Calu3 (cell line): ENCODE measurements at regions not wholly inside any gene's neighbourhood (a gene's known extent, or its start where the extent isn't known, plus 50 kb on each side); places are given as distances from the start of the nearest gene placed in this dataset.

ENCODE experiments used
- BruUV-seq: library from RNA; stranded (reverse); fragments of 400-500 nt; replicated peaks from 2 replicates; lab custom pipeline; 2021; lab: Mats Ljungman, UMichigan
- CTCF ChIA-PET: fragments of 300-600 bp; sonication (Branson Sonifier 250); formaldehyde crosslinking; loops from one replicate; lab custom pipeline; 2022; ENCODE audit warnings: antibody characterized with exemption; lab: Charles Lee
- DNase-seq: peaks from one replicate; pipeline ENCODE4 v3.0.0; 2022
- H3K27ac Mint-ChIP-seq: one replicate; pipeline ENCODE4 v1.8.0; 2022; ENCODE audit warnings: mixed read lengths; ENCODE audit not compliant: unreplicated experiment
- H3K27me3 Mint-ChIP-seq: one replicate; pipeline ENCODE4 v1.8.0; 2022; ENCODE audit warnings: mixed read lengths; ENCODE audit not compliant: unreplicated experiment
- H3K36me3 Mint-ChIP-seq: one replicate; pipeline ENCODE4 v1.8.0; 2022; ENCODE audit warnings: mild to moderate bottlenecking, moderate library complexity, mixed read lengths; ENCODE audit not compliant: insufficient read depth, unreplicated experiment
- H3K4me1 Mint-ChIP-seq: one replicate; pipeline ENCODE4 v1.8.0; 2022; ENCODE audit warnings: mild to moderate bottlenecking, low read depth, mixed read lengths; ENCODE audit not compliant: unreplicated experiment
- H3K4me3 Mint-ChIP-seq: one replicate; pipeline ENCODE4 v1.8.0; 2022; ENCODE audit warnings: mild to moderate bottlenecking, low read depth, moderate library complexity, mixed read lengths; ENCODE audit not compliant: unreplicated experiment
- H3K9me3 Mint-ChIP-seq: one replicate; pipeline ENCODE4 v1.8.0; 2022; ENCODE audit warnings: low read depth, mixed read lengths; ENCODE audit not compliant: unreplicated experiment
- CTCF ChIP-seq: fragments of 200-600 bp; IDR thresholded peaks from one replicate; pipeline ENCODE4 v1.8.0; 2022; ENCODE audit warnings: antibody characterized with exemption; ENCODE audit not compliant: unreplicated experiment
- intact Hi-C: fragments of 100-400 bp; cut with micrococcal nuclease; formaldehyde crosslinking; loops from one replicate; pipeline ENCODE4 v1.10.0; 2022; ENCODE audit not compliant: unreplicated experiment

- no peaks in the 10 kb centered on the region for H3K9me3 Mint-ChIP-seq
- no peak overlapping the region for H3K4me3 Mint-ChIP-seq
- no peak for DNase-seq
- H3K27me3 Mint-ChIP-seq, result no peaks in the 10 kb centered on the region
- TF ChIP-seq CTCF, result no peak
- CTCF ChIA-PET, result no interaction called here
- H3K27ac Mint-ChIP-seq, result no peak overlapping the region
- BruUV-seq, result no TSS peak
- peaks cover 7% of the 10 kb centered on the region for H3K36me3 Mint-ChIP-seq
- H3K4me1 Mint-ChIP-seq, result peaks cover 9% of the 10 kb centered on the region
- intact Hi-C loops, result no loop called here
Measured at GRCh38 chr9:129370770-129371169, 192.7 kb upstream of the IER5L start.

GRCh38 chr9:129368444-129368978 lies 190.4 kb upstream of the IER5L start:
- no peaks in the 10 kb centered on the region for H3K27me3 Mint-ChIP-seq
- intact Hi-C loops, result no loop called here
- H3K27ac Mint-ChIP-seq, result no peak overlapping the region

GRCh38 chr9:129367287-129367686 lies 189.2 kb upstream of the IER5L start:
- Mint-ChIP-seq H3K9me3 (no peaks in the 10 kb centered on the region), H3K27me3 (no peaks in the 10 kb centered on the region), H3K4me1 (peaks cover 13% of the 10 kb centered on the region), H3K36me3 (peaks cover 8% of the 10 kb centered on the region), H3K4me3 (no peak overlapping the region), H3K27ac (no peak overlapping the region)
- TF ChIP-seq CTCF, result no peak
- no TSS peak for BruUV-seq
- DNase-seq, result no peak
- intact Hi-C loops, result no loop called here
- CTCF ChIA-PET, result no interaction called here

More at GRCh38 chr9:129368444-129368978, 190.4 kb upstream of the IER5L start:
- CTCF ChIA-PET, result interaction anchor here (0.5 kb wide), 1 partner anchor 14 kb away, joined by 3 read pairs; no protein-coding TSS in a partner anchor
- Mint-ChIP-seq H3K36me3 (peaks cover 7% of the 10 kb centered on the region), H3K4me3 (no peak overlapping the region), H3K4me1 (peaks cover 9% of the 10 kb centered on the region), H3K9me3 (no peaks in the 10 kb centered on the region)
- no peak for TF ChIP-seq CTCF
- DNase-seq, result no peak
- BruUV-seq, result no TSS peak

GRCh38 chr9:129365196-129365595 lies 187.1 kb upstream of the IER5L start:
- peaks cover 18% of the 10 kb centered on the region for H3K36me3 Mint-ChIP-seq
- DNase-seq, result no peak
- H3K4me1 Mint-ChIP-seq, result peaks cover 25% of the 10 kb centered on the region
- TF ChIP-seq CTCF, result no peak
- H3K27ac Mint-ChIP-seq, result no peak overlapping the region
- BruUV-seq, result no TSS peak
- H3K27me3 Mint-ChIP-seq, result no peaks in the 10 kb centered on the region
- H3K4me3 Mint-ChIP-seq, result no peak overlapping the region
- intact Hi-C loops, result no loop called here
- no peaks in the 10 kb centered on the region for H3K9me3 Mint-ChIP-seq
- CTCF ChIA-PET, result no interaction called here
